Activated CD4-positive, alpha-beta T cell treated with anti-CD3 and anti-CD28 coated beads for 48 hours (primary cell): ENCODE measurements at regions not wholly inside any gene's neighbourhood (a gene's known extent, or its start where the extent isn't known, plus 50 kb on each side); places are given as distances from the start of the nearest gene placed in this dataset.
"Not testable (repeated sequence)": the region's sequence is repeated elsewhere in the genome, so short reads cannot be mapped to it uniquely, and the experiment has no call there.

Experiments used
- DNase-seq: peaks from one replicate; pipeline ENCODE4 v3.0.0-alpha.2; 2020

DNA sequence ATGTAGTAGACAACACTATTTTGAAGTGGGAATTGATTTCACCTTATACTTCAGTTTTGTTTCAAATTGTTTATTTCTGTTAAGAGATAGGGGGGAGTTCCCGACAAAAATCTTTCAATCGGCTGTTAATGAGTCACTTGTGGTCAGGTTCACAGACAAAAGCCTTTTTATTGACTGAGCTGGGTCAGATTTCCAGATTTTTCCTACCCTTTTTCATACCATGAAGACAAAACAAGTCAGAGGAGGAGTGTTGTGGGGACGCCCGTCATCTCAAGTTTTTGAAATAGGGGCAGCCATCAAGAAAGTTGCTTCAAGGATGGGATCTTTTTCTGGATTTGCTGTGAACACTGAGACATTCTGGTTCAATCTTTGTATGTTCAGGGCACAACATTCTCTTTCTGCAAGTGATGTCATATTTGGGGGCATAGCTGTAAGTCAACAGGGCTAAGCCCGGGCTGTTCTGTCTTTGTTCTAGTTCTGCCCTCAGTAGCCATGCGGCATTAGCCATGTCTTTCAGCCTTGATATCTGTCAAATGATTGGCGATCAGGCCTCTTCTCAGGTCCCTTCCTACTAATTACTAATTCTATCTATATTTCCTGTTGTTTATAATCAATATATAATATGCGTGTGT is 496.0 kb upstream of the MARCKS start:
- no peak for DNase-seq

GRCh38 chr6:113362301-113363047 is 494.7 kb upstream of the MARCKS start:
- DNase-seq: no peak

- DNase-seq: no peak
Observed at GRCh38 chr6:113363048-113363798, 493.9 kb upstream of the MARCKS start.

DNA sequence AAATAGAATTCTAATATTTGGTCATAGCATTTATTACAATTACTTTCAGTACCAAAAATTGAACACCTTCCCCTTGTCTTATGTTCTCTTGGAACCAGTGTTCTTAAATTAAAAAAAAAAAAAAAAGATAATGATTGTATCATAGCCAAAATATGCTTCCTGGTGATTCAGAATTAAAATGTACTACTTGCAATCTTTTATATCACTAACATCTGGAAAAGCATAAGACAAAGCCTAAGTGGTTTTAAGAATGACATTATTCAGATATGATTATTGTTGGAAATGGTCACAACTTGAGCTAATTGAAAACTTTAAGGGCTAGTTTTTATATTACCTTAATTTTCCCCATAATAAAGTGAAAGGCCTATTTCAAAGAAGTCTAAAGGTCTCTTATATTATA is 493.3 kb upstream of the MARCKS start:
- DNase-seq: no peak

DNA sequence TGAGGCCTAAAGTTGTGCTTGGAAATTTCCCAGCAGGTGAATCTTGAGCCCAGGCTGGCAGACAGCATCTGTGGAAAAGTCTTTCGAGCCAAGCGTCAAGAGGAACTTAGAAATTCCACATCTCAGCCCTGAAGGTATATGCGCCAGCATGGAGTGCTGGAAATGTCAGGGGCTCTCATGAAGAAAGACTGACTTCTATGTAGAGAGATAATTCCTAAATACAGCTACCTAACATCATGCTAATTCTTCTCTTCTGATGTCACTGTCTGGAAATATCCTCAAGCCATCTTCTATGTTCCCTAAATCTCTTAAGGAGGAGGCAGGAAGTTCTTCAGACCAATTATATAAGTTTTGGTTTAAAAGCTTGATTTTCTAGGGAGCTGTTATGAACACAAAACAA is 492.4 kb upstream of the MARCKS start:
- DNase-seq: no peak

- DNase-seq: no peak
Observed at GRCh38 chr6:113365191-113365590, 492.0 kb upstream of the MARCKS start.

DNA sequence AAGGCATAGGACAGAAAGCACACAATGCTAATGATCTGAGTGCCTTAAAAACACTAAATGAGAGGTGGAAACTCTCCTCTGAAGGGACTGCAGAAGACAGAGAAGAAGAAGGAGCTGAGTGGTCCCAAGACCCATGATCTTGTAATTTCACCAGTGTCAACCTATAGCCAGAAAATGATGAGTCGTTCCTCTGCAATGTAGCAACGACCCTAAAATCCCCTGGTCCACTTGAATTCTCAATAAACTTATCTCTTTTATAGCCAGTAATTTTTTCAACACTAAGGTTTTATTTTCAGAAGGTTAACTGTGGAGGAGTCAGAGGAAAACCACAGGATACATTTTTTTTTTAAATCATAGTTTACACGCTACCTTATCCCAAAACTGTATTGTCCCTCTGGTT is 490.6 kb upstream of the MARCKS start:
- no peak for DNase-seq

- no peak for DNase-seq
Observed at GRCh38 chr6:113370508-113371502, 486.3 kb upstream of the MARCKS start.

DNA sequence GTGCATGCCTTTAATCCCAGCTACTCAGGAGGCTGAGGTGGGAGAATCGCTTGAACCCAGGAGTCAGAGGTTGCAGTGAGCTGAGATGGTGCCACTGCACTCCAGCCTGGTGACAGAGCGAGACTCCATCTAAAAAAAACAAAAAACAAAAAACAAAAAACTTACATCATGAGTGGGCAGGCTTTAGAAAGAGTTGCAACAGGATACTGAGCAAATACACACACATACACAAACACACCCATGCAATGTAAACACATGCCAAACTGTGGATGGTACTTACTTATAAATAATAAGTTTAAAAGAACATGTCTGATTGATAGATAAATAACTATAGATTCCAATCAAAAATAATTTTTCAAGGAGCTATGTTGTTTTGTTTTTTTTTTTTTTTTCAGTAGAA is 481.7 kb upstream of the MARCKS start:
- not testable (repeated sequence) for DNase-seq

DNA sequence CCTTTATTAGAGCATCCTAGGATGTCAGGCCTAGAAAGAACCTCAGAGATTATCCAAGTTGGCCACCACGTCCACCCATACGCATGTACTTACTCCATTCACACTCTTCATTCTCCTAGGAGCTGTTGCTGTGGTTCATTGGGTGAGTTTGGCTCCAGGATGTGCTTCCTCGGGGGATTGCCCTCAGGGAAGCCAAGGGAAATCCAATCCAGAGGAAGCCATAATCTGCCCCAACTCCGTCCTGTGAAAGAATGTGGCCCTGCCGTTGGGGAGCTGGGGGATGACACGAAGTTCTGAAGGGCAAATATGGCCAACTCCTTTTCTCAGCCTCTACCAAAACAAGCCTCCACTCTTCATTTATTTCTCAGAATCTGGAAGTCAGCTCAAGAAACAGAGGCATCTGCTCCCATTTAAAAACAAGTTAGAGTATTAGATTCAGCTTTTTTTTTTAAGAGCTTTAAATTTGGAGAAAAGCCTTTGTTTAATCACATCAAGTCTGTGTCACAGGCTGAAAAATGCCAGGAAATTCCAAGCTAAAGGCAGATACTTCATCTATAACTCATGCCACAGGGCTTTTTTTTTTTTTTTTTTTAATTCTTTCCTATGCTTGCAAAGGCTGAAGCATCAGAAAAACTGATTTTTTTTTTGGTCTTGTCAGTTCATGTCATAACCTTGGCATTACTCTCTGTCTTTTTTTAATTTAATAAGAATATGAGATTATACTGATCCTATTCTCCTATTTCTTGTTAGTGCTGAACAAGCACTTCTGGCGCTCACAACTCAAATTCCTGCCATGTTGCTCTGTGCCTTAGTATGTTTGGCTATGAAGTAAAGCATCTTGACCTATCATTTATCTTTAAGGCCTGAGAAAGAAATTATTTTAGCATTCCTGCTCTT is 480.9 kb upstream of the MARCKS start:
- no peak for DNase-seq

- DNase-seq: no peak
Observed at GRCh38 chr6:113376847-113377165, 480.3 kb upstream of the MARCKS start.

- DNase-seq: no peak
Observed at GRCh38 chr6:113377362-113377942, 479.7 kb upstream of the MARCKS start.

GRCh38 chr6:113380591-113380990 is 476.6 kb upstream of the MARCKS start:
- no peak for DNase-seq

DNA sequence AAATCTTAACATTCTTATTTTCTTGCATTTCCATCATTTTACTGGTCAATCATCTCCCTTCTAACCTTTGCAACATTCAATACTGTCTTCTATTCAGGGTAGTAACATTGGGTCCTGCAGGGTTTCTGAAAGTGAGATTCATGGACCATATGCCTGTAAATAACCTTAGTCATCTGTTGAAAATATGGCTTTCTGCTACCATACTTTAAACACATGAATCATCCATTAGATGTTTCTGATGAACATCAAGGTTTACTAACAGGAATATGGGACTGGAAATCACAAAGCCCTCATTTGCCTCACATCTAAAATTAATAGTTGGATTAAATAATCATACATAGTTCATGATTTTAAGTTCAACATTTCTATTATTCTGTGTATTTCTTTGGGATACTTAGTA is 475.9 kb upstream of the MARCKS start:
- DNase-seq: no peak

- DNase-seq: no peak
Observed at GRCh38 chr6:113381959-113382358, 475.2 kb upstream of the MARCKS start.

- DNase-seq: no peak
Observed at GRCh38 chr6:113383701-113384100, 473.4 kb upstream of the MARCKS start.

DNA sequence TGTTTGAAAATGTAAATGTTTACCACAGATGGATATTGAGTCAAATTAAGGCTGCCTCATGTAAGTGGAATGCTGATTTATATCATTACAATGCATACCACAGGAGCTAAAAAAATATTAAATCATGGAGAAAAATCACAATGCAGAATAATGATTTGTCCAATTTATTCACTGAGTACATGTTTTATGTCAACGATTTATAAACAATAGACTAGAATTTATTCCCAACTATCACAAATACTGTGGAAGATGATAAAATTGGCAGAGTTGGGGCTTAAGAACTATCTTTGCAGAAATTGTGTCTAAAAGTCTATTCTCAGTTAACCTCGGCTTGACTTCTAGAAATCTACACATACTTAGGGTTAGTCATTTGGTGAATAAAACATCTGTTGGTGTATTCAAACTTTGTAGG is 472.1 kb upstream of the MARCKS start:
- DNase-seq: no peak

GRCh38 chr6:113388996-113389395 is 468.1 kb upstream of the MARCKS start:
- DNase-seq: no peak

DNA sequence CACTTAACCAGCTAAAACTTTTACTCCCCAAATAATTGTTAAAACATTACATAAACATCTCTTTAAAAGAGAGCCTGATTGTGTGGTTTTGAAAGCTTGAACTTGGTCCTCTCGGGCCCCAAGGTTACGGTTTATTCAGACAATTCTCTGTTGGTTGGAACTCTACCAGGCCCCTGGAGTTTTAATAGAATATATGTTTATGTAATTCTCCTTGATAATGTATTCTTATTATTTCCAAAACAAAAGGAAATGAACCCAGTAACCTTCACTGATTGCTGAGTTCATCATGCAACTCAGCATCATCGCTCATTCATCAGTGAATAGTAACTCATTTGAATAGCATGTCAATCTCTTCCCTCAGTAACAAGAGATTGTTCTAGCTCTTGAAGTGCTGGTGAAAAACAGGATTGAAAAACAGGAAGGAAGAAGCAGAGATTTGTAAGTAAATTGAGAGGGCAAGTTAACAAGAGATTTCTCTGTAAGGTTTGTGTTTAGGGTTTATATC is 464.5 kb upstream of the MARCKS start:
- DNase-seq: no peak

GRCh38 chr6:113394216-113394615 is 462.9 kb upstream of the MARCKS start:
- no peak for DNase-seq

DNA sequence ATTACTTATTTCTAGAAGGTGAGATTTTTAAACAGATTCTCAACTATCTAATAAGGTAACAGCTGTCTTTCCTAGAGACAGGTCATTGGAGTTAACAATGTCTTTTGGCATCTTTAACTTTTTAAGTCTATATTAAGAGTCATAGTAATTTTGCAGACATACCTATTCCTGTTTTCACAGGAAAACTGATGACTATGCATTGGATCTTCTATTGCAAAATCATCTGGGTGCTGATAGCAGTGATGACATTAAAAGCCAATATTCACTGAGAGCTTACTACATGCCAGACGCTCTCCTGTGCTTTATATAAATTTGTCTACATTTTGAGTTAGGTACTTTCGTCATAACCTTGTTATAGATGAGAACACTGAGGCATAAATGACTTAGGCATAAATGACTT is 462.4 kb upstream of the MARCKS start:
- DNase-seq: no peak
